Esophagus muscularis mucosa (tissue), 4 donors: ENCODE measurements at regions not wholly inside any gene's neighbourhood (a gene's known extent, or its start where the extent isn't known, plus 50 kb on each side); places are given as distances from the start of the nearest gene placed in this dataset.

Experiments used
- EP300 ChIP-seq: sonication (generic); formaldehyde crosslinking; IDR thresholded peaks from one replicate; pipeline ENCODE4 v1.6.1; 2017; ENCODE audit warnings: antibody characterized with exemption
- POLR2A ChIP-seq: fragments of 450-650 bp; IDR thresholded peaks from one replicate; pipeline ENCODE4 v1.6.1; 2017; ENCODE audit warnings: antibody characterized with exemption, moderate library complexity, mild to moderate bottlenecking, low read depth
- POLR2AphosphoS5 ChIP-seq, 2 donors: sonication (generic); formaldehyde crosslinking; IDR thresholded peaks; one replicate each; pipeline ENCODE4 v1.6.1; 2017; ENCODE audit warnings: antibody characterized with exemption in 2 of 2
- TF ChIP-seq, protein P1 (sequence below), 3 experiments: fragments of 200-600 bp in 2 of 3; fragments of 450-650 bp in 1 of 3; sonication (generic) in 2 of 3; IDR thresholded peaks; one replicate each; pipeline ENCODE4 v1.5.1; 2017 to 2019; ENCODE audit warnings: antibody characterized with exemption in 3 of 3, mild to moderate bottlenecking in 2 of 3, moderate library complexity in 1 of 3

DNA sequence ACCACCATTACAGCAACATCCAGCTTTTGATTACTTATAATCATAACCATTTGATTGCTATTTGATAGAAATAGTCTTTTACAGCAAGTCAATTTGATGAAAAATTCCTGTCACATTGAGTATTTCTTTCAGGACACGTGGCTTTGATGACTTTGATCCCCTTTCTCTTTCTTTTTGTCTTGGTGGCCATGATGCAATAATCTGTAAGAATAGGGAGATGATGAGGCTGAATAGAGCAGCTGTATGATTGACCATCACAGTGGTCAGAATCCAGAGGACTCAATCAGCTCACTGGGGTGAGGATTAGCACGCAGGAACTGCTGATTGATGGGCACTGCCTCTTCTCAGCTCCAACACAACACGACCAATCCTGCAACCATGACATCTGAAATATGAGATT is 262.7 kb downstream of the PARP8 start:
- TF ChIP-seq POLR2A (no peak), POLR2AphosphoS5 (IDR thresholded peaks at IDR 0.05) (no peak), EP300 (no peak)
- TF ChIP-seq, protein P1, sequence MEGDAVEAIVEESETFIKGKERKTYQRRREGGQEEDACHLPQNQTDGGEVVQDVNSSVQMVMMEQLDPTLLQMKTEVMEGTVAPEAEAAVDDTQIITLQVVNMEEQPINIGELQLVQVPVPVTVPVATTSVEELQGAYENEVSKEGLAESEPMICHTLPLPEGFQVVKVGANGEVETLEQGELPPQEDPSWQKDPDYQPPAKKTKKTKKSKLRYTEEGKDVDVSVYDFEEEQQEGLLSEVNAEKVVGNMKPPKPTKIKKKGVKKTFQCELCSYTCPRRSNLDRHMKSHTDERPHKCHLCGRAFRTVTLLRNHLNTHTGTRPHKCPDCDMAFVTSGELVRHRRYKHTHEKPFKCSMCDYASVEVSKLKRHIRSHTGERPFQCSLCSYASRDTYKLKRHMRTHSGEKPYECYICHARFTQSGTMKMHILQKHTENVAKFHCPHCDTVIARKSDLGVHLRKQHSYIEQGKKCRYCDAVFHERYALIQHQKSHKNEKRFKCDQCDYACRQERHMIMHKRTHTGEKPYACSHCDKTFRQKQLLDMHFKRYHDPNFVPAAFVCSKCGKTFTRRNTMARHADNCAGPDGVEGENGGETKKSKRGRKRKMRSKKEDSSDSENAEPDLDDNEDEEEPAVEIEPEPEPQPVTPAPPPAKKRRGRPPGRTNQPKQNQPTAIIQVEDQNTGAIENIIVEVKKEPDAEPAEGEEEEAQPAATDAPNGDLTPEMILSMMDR (IDR thresholded peaks at IDR 0.05), result no peak
